GM12878 (cell line): ENCODE measurements at regions not wholly inside any gene's neighbourhood (a gene's known extent, or its start where the extent isn't known, plus 50 kb on each side); places are given as distances from the start of the nearest gene placed in this dataset.

ENCODE experiments used
- ATAC-seq: fragments of 200-7000 bp; cut with Tn5 transposase; 3 replicates; pipeline ENCODE4 v1.9.1; 2020; ENCODE audit warnings: mild to moderate bottlenecking, moderate library complexity
- BruUV-seq: library from RNA; stranded (reverse); fragments of 400-500 nt; replicated peaks from 2 replicates; lab custom pipeline; 2021; lab: Mats Ljungman, UMichigan
- CTCF ChIA-PET: fragments of 300-600 bp; sonication (Branson Sonifier 250); formaldehyde crosslinking; extraction: SDS; loops from one replicate; lab custom pipeline; 2021; ENCODE audit warnings: inconsistent platforms; lab: Yijun Ruan, JAX
- POLR2A ChIA-PET: fragments of 350-600 bp; formaldehyde crosslinking; extraction: SDS; loops from one replicate; lab custom pipeline; 2021; ENCODE audit warnings: inconsistent platforms; lab: Charles Lee
- RAD21 ChIA-PET: fragments of 300-600 bp; sonication (Branson Sonifier 250); formaldehyde crosslinking; loops from one replicate; lab custom pipeline; 2023; ENCODE audit warnings: antibody characterized with exemption; ENCODE audit not compliant: unreplicated experiment; lab: Charles Lee
- SMC1A ChIA-PET: fragments of 300-600 bp; sonication (Branson Sonifier 250); formaldehyde crosslinking; loops from one replicate; lab custom pipeline; 2023; ENCODE audit not compliant: unreplicated experiment, uncharacterized antibody; lab: Charles Lee
- DNase-seq: peaks from one replicate; pipeline ENCODE4 v3.0.0-alpha.2; 2011; ENCODE audit warnings: low read depth, low spot score
- FAIRE-seq: peaks from 3 replicates; lab custom pipeline; 2011; peaks lifted over from hg19 to GRCh38; lab: Jason Lieb, UNC
- H2AFZ ChIP-seq: 2 replicates; pipeline ENCODE4 v1.6.0; 2011; ENCODE audit warnings: low read depth, low read length, control low read depth; ENCODE audit not compliant: control insufficient read depth
- H3K27ac ChIP-seq: 2 replicates; pipeline ENCODE4 v1.5.1; 2011; ENCODE audit warnings: control low read depth; ENCODE audit not compliant: control insufficient read depth, insufficient read depth
- H3K27me3 ChIP-seq, 2 experiments: replicated peaks in 1 of 2; 2 replicates each; pipeline versions ENCODE4 v1.6.0 to v1.6.1; 2011; ENCODE audit warnings: low read length in 1 of 2; ENCODE audit not compliant: control insufficient read depth in 2 of 2, insufficient read depth in 2 of 2
- H3K36me3 ChIP-seq, 2 experiments: 2 replicates each; pipeline ENCODE4 v1.5.1; 2011; ENCODE audit warnings: low read length in 1 of 2; ENCODE audit not compliant: control insufficient read depth in 2 of 2, insufficient read depth in 2 of 2
- H3K4me1 ChIP-seq: 2 replicates; pipeline ENCODE4 v1.6.1; 2011; ENCODE audit warnings: mild to moderate bottlenecking, low read length, moderate library complexity, mixed read lengths; ENCODE audit not compliant: control insufficient read depth, insufficient read depth
- H3K4me2 ChIP-seq: 2 replicates; pipeline ENCODE4 v1.6.0; 2011; ENCODE audit warnings: control low read depth; ENCODE audit not compliant: control insufficient read depth, insufficient read depth
- H3K4me3 ChIP-seq: fragments of 200-600 bp; sonication (generic); 2 replicates; pipeline ENCODE4 v1.5.1; 2016
- H3K79me2 ChIP-seq: 2 replicates; pipeline ENCODE4 v1.6.0; 2011; ENCODE audit warnings: low read length; ENCODE audit not compliant: control insufficient read depth, insufficient read depth
- H3K9ac ChIP-seq: 2 replicates; pipeline ENCODE4 v1.8.0; 2011; ENCODE audit warnings: low read length, control low read depth, mixed read lengths; ENCODE audit not compliant: control insufficient read depth, insufficient read depth
- H3K9me3 ChIP-seq: replicated peaks from 3 replicates; pipeline ENCODE4 v1.5.1; 2011; ENCODE audit warnings: mild to moderate bottlenecking, low read length; ENCODE audit not compliant: control insufficient read depth, insufficient read depth
- H4K20me1 ChIP-seq: 2 replicates; pipeline ENCODE4 v1.6.0; 2011; ENCODE audit not compliant: control insufficient read depth, insufficient read depth
- BRCA1 ChIP-seq: IDR thresholded peaks from 2 replicates; pipeline ENCODE4 v1.6.1; 2011; ENCODE audit warnings: low read depth, low read length, improper control_type of control experiment
- CHD4 ChIP-seq: fragments of 200-600 bp; sonication (generic); IDR thresholded peaks from 2 replicates; pipeline ENCODE4 v1.6.1; 2016; ENCODE audit warnings: mild to moderate bottlenecking
- JUNB ChIP-seq: IDR thresholded peaks from 2 replicates; pipeline ENCODE4 v1.6.1; 2016; ENCODE audit warnings: antibody characterized with exemption, mild to moderate bottlenecking
- MYC ChIP-seq: IDR thresholded peaks from 2 replicates; pipeline ENCODE4 v1.6.1; 2011; ENCODE audit warnings: mild to moderate bottlenecking, low read length, moderate library complexity, inconsistent platforms; ENCODE audit not compliant: insufficient read depth, insufficient replicate concordance, insufficient read length, severe bottlenecking
- PBX3 ChIP-seq: IDR thresholded peaks from 2 replicates; pipeline ENCODE4 v1.6.1; 2011; ENCODE audit warnings: mild to moderate bottlenecking, low read depth, low read length, moderate library complexity; ENCODE audit not compliant: insufficient replicate concordance
- RELB ChIP-seq: fragments of 450-650 bp; IDR thresholded peaks from 2 replicates; pipeline ENCODE4 v1.6.1; 2017; ENCODE audit warnings: low read depth, mild to moderate bottlenecking, moderate library complexity
- SUZ12 ChIP-seq: fragments of 200-600 bp; sonication (generic); IDR thresholded peaks from one replicate; pipeline ENCODE4 v1.6.1; 2018; ENCODE audit warnings: antibody characterized with exemption, mild to moderate bottlenecking; ENCODE audit not compliant: unreplicated experiment
- TCF3 ChIP-seq: IDR thresholded peaks from 2 replicates; pipeline ENCODE4 v1.6.1; 2012; ENCODE audit warnings: low read depth, mild to moderate bottlenecking, low read length, borderline replicate concordance; ENCODE audit not compliant: insufficient read depth
- ZNF592 ChIP-seq: fragments of 450-650 bp; IDR thresholded peaks from 2 replicates; pipeline ENCODE4 v1.6.1; 2017; ENCODE audit warnings: mild to moderate bottlenecking, moderate library complexity
- WGBS: methylation state at CpG from one replicate; pipeline ENCODE4 v1.1.6; 2016; ENCODE audit warnings: low lambda C conversion rate; ENCODE audit not compliant: insufficient replicate concordance, insufficient coverage; ENCODE audit errors: missing lambda C conversion rate; 5-methylcytosine and 5-hydroxymethylcytosine counted together
- in situ Hi-C: fragments of 300-500 bp; cut with MboI; formaldehyde crosslinking; loops from 9 replicates; pipeline ENCODE4 v1.14.3; 2018; ENCODE audit warnings: mixed read lengths
- intact Hi-C: fragments of 100-400 bp; cut with micrococcal nuclease; formaldehyde crosslinking; loops from one replicate; pipeline ENCODE4 v1.14.2; 2022; ENCODE audit not compliant: unreplicated experiment

- POLR2A ChIA-PET = no interaction called here
- Histone ChIP-seq H3K4me1 (no peaks in the 10 kb centered on the region), H3K79me2 (no peaks in the 10 kb centered on the region), H3K4me2 (no peak overlapping the region), H3K27me3 (no peaks in the 10 kb centered on the region), H3K27ac (no peak overlapping the region), H2AFZ (no peak overlapping the region), H3K9ac (no peak overlapping the region), H3K9me3 (no peaks in the 10 kb centered on the region), H3K4me3 (no peak overlapping the region), H4K20me1 (no peaks in the 10 kb centered on the region)
- DNase-seq = no peak
- WGBS = 0% methylated on average over 3 of the region's 3 CpGs
- FAIRE-seq = no peak
- ATAC-seq = no peak
- in situ Hi-C loops = no loop called here
- SMC1A ChIA-PET = interaction anchor here (1.1 kb wide), 1 partner anchor 55 kb away, joined by 3 read pairs; no protein-coding TSS in a partner anchor
- BruUV-seq = no TSS peak
- intact Hi-C loops = no loop called here
- TF ChIP-seq MYC (no peak), JUNB (no peak), BRCA1 (no peak), SUZ12 (no peak), TCF3 (no peak), ZNF592 (no peak), CHD4 (no peak), RELB (no peak), PBX3 (no peak)
- TF ChIP-seq, all 136 proteins: peak for 0
- no peaks in the 10 kb centered on the region for H3K36me3 ChIP-seq
- ChIA-PET RAD21 (no interaction called here), CTCF (no interaction called here)
These were observed 263.8 kb upstream of the FAT3 start for GRCh38 chr11:91960770-91961169.
